Stomach (tissue), 8 donors: ENCODE measurements at regions not wholly inside any gene's neighbourhood (a gene's known extent, or its start where the extent isn't known, plus 50 kb on each side); places are given as distances from the start of the nearest gene placed in this dataset.

Source experiments
- DNase-seq, 2 donors: peaks; one replicate each; pipeline versions ENCODE4 v3.0.0 to v3.0.0-alpha.2; 2013 to 2019
- H3K27ac ChIP-seq, 5 donors: fragments of 200-600 bp in 4 of 5; sonication (generic) in 4 of 5; one replicate each; pipeline ENCODE4 v1.5.1; 2013 to 2019; ENCODE audit warnings: mild to moderate bottlenecking in 1 of 5, moderate library complexity in 1 of 5
- H3K27me3 ChIP-seq, 3 donors: fragments of 200-600 bp; sonication (generic); one replicate each; pipeline ENCODE4 v1.5.1; 2017 to 2019; ENCODE audit warnings: mixed run types in 1 of 3
- H3K36me3 ChIP-seq, 4 donors: fragments of 200-600 bp; sonication (generic); 1 replicate in 3 of 4; 2 replicates in 1 of 4; pipeline ENCODE4 v1.5.1; 2016 to 2019
- H3K4me1 ChIP-seq, 4 donors: fragments of 200-600 bp; sonication (generic); one replicate each; pipeline ENCODE4 v1.5.1; 2016 to 2019
- H3K4me3 ChIP-seq, 4 donors: fragments of 200-600 bp; sonication (generic) in 3 of 4; one replicate each; pipeline ENCODE4 v1.5.1; 2016 to 2019; ENCODE audit warnings: mild to moderate bottlenecking in 1 of 4
- H3K9me3 ChIP-seq, 4 donors: fragments of 200-600 bp; sonication (generic); one replicate each; pipeline ENCODE4 v1.5.1; 2016 to 2019
- CTCF ChIP-seq, 7 experiments: fragments of 450-650 bp in 4 of 7; fragments of 200-600 bp in 3 of 7; sonication (generic) in 3 of 7; IDR thresholded peaks; one replicate each; pipeline ENCODE4 v1.5.1; 2016 to 2019; ENCODE audit warnings: antibody characterized with exemption in 7 of 7, control low read depth in 2 of 7, mild to moderate bottlenecking in 1 of 7
- EP300 ChIP-seq: sonication (generic); formaldehyde crosslinking; IDR thresholded peaks from one replicate; pipeline ENCODE4 v1.6.1; 2017; ENCODE audit warnings: antibody characterized with exemption
- POLR2A ChIP-seq, 4 donors: fragments of 450-650 bp; IDR thresholded peaks; one replicate each; pipeline ENCODE4 v1.6.1; 2016; ENCODE audit warnings: antibody characterized with exemption in 4 of 4, control low read depth in 2 of 4, mild to moderate bottlenecking in 1 of 4, moderate library complexity in 1 of 4
- POLR2AphosphoS5 ChIP-seq, 3 donors: sonication (generic); formaldehyde crosslinking; IDR thresholded peaks; one replicate each; pipeline ENCODE4 v1.6.1; 2016; ENCODE audit warnings: antibody characterized with exemption in 3 of 3
- WGBS, 5 donors: extraction: QIAGEN DNeasy Blood & Tissue Kit in 3 of 5; methylation state at CpG; one replicate each; pipeline versions ENCODE4 v1.1.5 to v1.1.7; 2013 to 2018; 5-methylcytosine and 5-hydroxymethylcytosine counted together
- intact Hi-C: fragments of 100-400 bp; cut with DNase I; formaldehyde crosslinking; loops from one replicate; pipeline ENCODE4 v1.15.1; 2023; ENCODE audit warnings: low total_unique reads
- donor health status: healthy with polysubstance abuse.
- donor health status: Bipolar disorder and iron deficiency.
- donor health status: healthy.

- no peaks in the 10 kb centered on the region for H3K4me1 ChIP-seq
- intact Hi-C loops = no loop called here
- H3K27me3 ChIP-seq = no peaks in the 10 kb centered on the region
- no peak overlapping the region for H3K4me3 ChIP-seq
- no peak for DNase-seq
- 25 to 52% (median 36%) methylated on average over 2 of the region's 2 CpGs for WGBS, 5 donors
- TF ChIP-seq EP300 (no peak), POLR2AphosphoS5 (IDR thresholded peaks at IDR 0.05) (no peak), POLR2A (IDR thresholded peaks at IDR 0.05) (no peak), CTCF (IDR thresholded peaks at IDR 0.05) (no peak)
- H3K36me3 ChIP-seq = no peaks in the 10 kb centered on the region
- H3K27ac ChIP-seq = no peak overlapping the region
- no peaks in the 10 kb centered on the region for H3K9me3 ChIP-seq
These were observed 324.1 kb downstream of the ZIC1 start for GRCh38 chr3:147733217-147733616.

DNA sequence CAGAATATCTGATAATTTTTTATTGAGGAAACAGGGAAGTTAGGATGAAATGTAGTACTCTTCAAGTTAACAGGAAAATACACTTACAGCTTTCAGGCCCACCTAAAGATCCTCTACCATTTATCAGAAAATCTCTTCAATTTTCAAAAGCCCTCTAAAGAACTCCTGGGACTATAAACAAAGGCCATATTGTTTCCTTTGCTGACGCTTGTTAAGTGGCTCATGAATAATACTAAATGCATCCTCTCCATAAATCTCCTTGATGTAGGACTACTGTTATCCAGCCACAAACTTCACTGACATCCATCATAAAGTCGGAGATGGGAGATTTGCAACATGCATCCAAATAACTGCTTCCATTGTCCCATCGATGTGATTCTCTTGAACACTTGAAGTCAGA is 326.5 kb downstream of the ZIC1 start:
- 48 to 62% (median 58%) methylated on average over 3 of the region's 3 CpGs for WGBS, 5 donors
- DNase-seq = no peak
- intact Hi-C loops = no loop called here
- Histone ChIP-seq H3K27me3 (no peaks in the 10 kb centered on the region), H3K4me3 (no peak overlapping the region), H3K36me3 (no peaks in the 10 kb centered on the region), H3K9me3 (no peaks in the 10 kb centered on the region), H3K27ac (no peak overlapping the region), H3K4me1 (no peaks in the 10 kb centered on the region)
- TF ChIP-seq POLR2AphosphoS5 (IDR thresholded peaks at IDR 0.05) (no peak), CTCF (IDR thresholded peaks at IDR 0.05) (no peak), POLR2A (IDR thresholded peaks at IDR 0.05) (no peak), EP300 (no peak)

DNA sequence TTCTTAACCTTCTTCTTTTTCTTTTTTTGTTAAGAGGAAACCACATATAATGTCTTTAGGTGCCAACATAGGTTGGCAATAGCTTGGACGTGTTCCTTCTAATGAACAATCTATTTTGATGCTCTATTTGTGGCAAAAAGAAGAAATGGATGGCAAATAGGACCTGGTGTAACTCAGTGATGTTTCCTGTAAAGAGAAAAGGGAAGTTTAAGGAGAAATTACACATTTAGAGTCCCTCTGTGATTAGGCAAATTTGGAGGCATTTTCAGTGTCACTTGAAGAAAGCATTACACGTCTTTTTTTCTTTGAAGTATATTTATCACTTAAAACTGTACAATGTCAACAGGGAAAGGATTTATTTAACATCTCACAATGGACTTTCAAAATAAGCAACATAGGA is 327.1 kb downstream of the ZIC1 start:
- H3K27ac ChIP-seq = no peak overlapping the region
- 33 to 52% (median 47%) methylated on average over 2 of the region's 2 CpGs for WGBS, 5 donors
- no peak for TF ChIP-seq POLR2AphosphoS5 (IDR thresholded peaks at IDR 0.05)
- TF ChIP-seq EP300 = no peak
- no peak for TF ChIP-seq POLR2A (IDR thresholded peaks at IDR 0.05)
- no peak for TF ChIP-seq CTCF (IDR thresholded peaks at IDR 0.05)
- H3K9me3 ChIP-seq = no peaks in the 10 kb centered on the region
- no peaks in the 10 kb centered on the region for H3K27me3 ChIP-seq
- no peak for DNase-seq
- H3K4me3 ChIP-seq = no peak overlapping the region
- intact Hi-C loops = no loop called here
- no peaks in the 10 kb centered on the region for H3K36me3 ChIP-seq
- H3K4me1 ChIP-seq = no peaks in the 10 kb centered on the region

DNA sequence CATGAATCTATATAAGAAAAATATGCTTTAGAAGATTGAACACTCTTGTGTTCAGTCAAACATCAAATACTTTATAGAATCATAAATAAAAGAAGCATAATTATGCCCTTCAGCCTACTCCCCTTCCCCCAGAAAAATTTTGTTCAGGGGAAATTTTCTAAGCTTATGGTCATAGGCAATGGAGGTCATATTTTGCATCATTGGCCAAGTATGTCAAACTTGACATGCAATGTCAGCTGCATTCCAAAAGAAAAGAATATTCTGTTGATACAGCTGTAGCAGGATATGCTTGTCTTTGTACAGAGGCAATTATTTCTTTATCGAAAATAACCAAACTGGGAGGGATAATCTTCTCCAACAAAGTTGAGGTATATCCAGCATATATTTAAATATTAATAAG is 328.2 kb downstream of the ZIC1 start:
- WGBS, 5 donors = 78 to 89% (median 84%) methylated on average over 1 of the region's 1 CpG
- intact Hi-C loops = no loop called here
- no peak overlapping the region for H3K4me3 ChIP-seq
- no peak overlapping the region for H3K27ac ChIP-seq
- no peak for DNase-seq
- no peaks in the 10 kb centered on the region for H3K36me3 ChIP-seq
- no peaks in the 10 kb centered on the region for H3K9me3 ChIP-seq
- no peak for TF ChIP-seq POLR2AphosphoS5 (IDR thresholded peaks at IDR 0.05)
- no peaks in the 10 kb centered on the region for H3K27me3 ChIP-seq
- H3K4me1 ChIP-seq = no peaks in the 10 kb centered on the region

DNA sequence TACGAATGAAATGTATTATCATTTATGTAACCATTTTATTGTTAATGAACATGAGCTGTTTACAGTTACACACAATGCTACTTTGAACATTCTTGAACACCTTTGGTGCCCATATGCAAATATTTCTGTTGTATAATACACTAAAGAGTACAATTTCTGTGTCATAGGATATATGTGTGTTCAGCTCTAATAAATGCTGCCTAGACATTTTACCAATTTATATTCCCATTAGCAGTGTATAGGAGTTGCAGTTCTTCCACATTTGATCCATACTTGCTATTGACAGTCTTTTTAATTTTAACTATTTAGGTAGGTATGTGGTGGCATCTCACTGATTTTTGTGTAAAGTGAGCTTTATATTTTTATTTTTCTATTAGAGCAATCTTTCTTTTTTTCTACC is 331.8 kb downstream of the ZIC1 start:
- peaks cover 0 to under 1% (median 0%) of the 10 kb centered on the region in 4 donors for H3K9me3 ChIP-seq
- TF ChIP-seq EP300 (no peak), POLR2AphosphoS5 (IDR thresholded peaks at IDR 0.05) (no peak), POLR2A (IDR thresholded peaks at IDR 0.05) (no peak), CTCF (IDR thresholded peaks at IDR 0.05) (no peak)
- WGBS, 5 donors = 81 to 90% (median 85%) methylated on average over 1 of the region's 1 CpG
- no peaks in the 10 kb centered on the region for H3K36me3 ChIP-seq
- intact Hi-C loops = no loop called here
- no peak overlapping the region for H3K27ac ChIP-seq
- no peak for DNase-seq
- no peaks in the 10 kb centered on the region for H3K27me3 ChIP-seq
- no peaks in the 10 kb centered on the region for H3K4me1 ChIP-seq
- no peak overlapping the region for H3K4me3 ChIP-seq
